ENCODE measurements at regions not wholly inside any gene's neighbourhood (a gene's known extent, or its start where the extent isn't known, plus 50 kb on each side); places are given as distances from the start of the nearest gene placed in this dataset.

DNA sequence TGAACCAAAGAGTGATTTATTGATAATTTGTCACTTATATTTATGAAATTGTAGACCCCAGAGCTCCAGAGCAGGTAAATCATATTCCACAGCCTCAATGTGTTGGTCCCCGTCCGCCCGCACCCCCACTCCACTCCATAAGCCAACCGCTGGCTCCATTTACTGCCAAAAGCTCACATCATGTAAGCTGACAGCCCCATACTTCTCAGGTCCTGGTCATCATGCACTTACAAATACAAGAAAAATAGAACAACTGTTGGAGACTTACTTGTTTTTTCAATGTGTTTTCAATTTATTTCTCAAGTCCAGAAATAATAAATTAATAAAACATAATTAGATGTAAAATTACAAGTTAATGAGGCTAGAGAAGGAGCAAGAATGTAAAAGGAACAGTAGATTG lies 235.7 kb upstream of the HAND2 start:
- Mint-ChIP-seq H3K27me3 (no peaks in the 10 kb centered on the region), H3K4me1 (no peaks in the 10 kb centered on the region), H3K27ac (peak overlapping the region; percentile 45), H3K9me3 (no peaks in the 10 kb centered on the region), H3K36me3 (no peaks in the 10 kb centered on the region), H3K4me3 (no peak overlapping the region)
- CTCF ChIA-PET = no interaction called here
- DNase-seq = no peak

DNA sequence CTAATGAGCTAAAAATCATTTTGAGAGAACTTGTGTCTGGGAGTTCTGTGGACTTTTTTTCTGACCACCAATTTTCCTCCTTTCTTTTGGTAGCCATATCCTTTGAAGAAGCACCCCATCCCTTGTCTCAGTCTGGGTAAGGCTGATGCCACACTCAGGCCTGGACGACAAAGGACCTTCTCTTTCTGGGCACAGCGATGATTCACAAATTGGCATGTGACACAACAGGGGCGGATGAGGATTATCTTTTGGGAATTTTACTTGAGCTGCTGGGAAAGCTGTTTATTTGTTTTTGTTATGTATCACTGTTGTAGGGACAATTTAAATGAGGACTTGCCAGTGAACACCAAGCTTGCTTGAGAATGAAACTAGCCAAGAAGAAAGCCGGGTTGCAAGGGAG lies 233.4 kb upstream of the HAND2 start:
- CTCF ChIA-PET = no interaction called here
- H3K27me3 Mint-ChIP-seq = no peaks in the 10 kb centered on the region
- H3K27ac Mint-ChIP-seq = no peak overlapping the region
- no peak overlapping the region for H3K4me3 Mint-ChIP-seq
- no peaks in the 10 kb centered on the region for H3K9me3 Mint-ChIP-seq
- no peak for DNase-seq
- H3K36me3 Mint-ChIP-seq = no peaks in the 10 kb centered on the region
- no peaks in the 10 kb centered on the region for H3K4me1 Mint-ChIP-seq

DNA sequence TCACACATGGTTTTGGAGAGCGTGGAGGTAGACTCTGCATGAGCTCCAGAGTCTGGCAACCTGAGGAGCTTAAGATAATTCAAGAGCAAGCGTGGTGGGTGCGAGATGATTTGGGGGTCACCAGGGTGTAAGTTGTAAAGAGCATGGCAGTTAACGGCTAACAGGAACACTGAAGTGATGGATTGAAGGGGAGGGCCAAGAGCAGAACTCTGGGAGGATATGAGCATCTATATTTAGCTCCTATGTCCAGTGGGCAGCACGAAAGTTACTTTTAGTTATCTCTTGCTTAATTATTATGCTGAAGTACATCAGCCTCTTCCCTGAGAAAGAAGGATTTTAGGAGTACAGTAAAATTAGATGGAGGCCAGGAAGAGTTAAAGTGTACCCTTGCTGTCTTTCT lies 231.9 kb upstream of the HAND2 start:
- Mint-ChIP-seq H3K4me3 (no peak overlapping the region), H3K27me3 (no peaks in the 10 kb centered on the region), H3K36me3 (no peaks in the 10 kb centered on the region), H3K4me1 (no peaks in the 10 kb centered on the region), H3K27ac (no peak overlapping the region), H3K9me3 (no peaks in the 10 kb centered on the region)
- no peak for DNase-seq
- CTCF ChIA-PET = interaction anchor here (0.5 kb wide), 1 partner anchor 1643 kb away, joined by 3 read pairs; no protein-coding TSS in a partner anchor

DNA sequence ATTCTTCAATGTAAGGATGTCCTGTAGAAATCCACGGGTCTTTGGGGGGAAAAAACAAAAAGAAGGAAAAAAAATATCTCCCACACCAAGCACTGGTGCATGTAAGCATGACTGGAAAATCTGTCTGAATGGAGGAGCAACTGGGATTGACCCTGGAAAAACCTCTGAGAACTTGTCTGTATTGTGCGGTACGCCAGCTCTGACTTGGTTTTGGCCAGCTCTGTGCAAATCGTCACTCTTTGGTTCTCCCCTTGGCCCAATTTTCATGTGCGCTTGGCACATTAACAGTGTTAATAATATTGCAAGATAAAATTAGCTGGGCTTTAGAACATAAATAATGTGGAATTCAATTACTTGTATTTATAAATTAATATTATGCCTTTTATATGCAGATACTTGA lies 231.2 kb upstream of the HAND2 start:
- Mint-ChIP-seq H3K9me3 (no peaks in the 10 kb centered on the region), H3K36me3 (no peaks in the 10 kb centered on the region), H3K4me1 (no peaks in the 10 kb centered on the region), H3K27ac (no peak overlapping the region), H3K4me3 (no peak overlapping the region), H3K27me3 (no peaks in the 10 kb centered on the region)
- CTCF ChIA-PET = interaction anchor here (0.5 kb wide), 1 partner anchor 1642 kb away, joined by 3 read pairs; no protein-coding TSS in a partner anchor
- DNase-seq = no peak

DNA sequence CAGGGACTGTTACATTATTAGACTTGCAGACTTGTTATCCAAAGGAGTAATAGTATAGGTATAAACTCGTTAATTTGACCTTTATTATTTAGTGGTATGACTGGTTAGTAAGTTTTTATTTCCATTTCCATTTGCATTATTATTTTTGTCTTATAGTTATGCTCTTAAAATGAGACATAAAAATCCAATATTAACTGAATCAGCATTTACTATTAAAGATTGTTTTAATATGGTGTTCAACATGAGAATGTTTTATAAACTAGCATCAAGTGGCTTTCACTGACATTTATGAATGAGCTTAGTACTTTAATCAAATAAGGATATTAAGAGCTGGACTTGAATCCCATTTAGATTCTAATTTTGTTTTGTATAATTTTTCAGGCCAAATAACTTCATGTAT lies 228.1 kb upstream of the HAND2 start:
- Mint-ChIP-seq H3K36me3 (no peaks in the 10 kb centered on the region), H3K4me3 (no peak overlapping the region), H3K27me3 (no peaks in the 10 kb centered on the region), H3K9me3 (no peaks in the 10 kb centered on the region), H3K4me1 (no peaks in the 10 kb centered on the region), H3K27ac (no peak overlapping the region)
- no peak for DNase-seq
- CTCF ChIA-PET = no interaction called here

- Mint-ChIP-seq H3K4me3 (no peak overlapping the region), H3K36me3 (no peaks in the 10 kb centered on the region), H3K9me3 (no peaks in the 10 kb centered on the region), H3K27me3 (no peaks in the 10 kb centered on the region), H3K27ac (no peak overlapping the region), H3K4me1 (no peaks in the 10 kb centered on the region)
- CTCF ChIA-PET = no interaction called here
- no peak for DNase-seq
These were observed 223.4 kb upstream of the HAND2 start for GRCh38 chr4:173753408-173753807.

GRCh38 chr4:173752610-173753230 lies 222.7 kb upstream of the HAND2 start:
- CTCF ChIA-PET = interaction anchor here (0.7 to 0.8 kb wide), 2 partner anchors 14 to 247 kb away, joined by 3 to 4 read pairs; no protein-coding TSS in a partner anchor
- Mint-ChIP-seq H3K36me3 (no peaks in the 10 kb centered on the region), H3K4me1 (no peaks in the 10 kb centered on the region), H3K27me3 (no peaks in the 10 kb centered on the region), H3K4me3 (no peak overlapping the region), H3K27ac (no peak overlapping the region), H3K9me3 (no peaks in the 10 kb centered on the region)
- peak; percentile 46 for DNase-seq

GRCh38 chr4:173748353-173748752 lies 218.3 kb upstream of the HAND2 start:
- DNase-seq = no peak
- Mint-ChIP-seq H3K9me3 (no peaks in the 10 kb centered on the region), H3K27me3 (no peaks in the 10 kb centered on the region), H3K4me3 (no peak overlapping the region), H3K27ac (no peak overlapping the region), H3K4me1 (no peaks in the 10 kb centered on the region), H3K36me3 (no peaks in the 10 kb centered on the region)
- CTCF ChIA-PET = no interaction called here

GRCh38 chr4:173747537-173748257 lies 217.7 kb upstream of the HAND2 start:
- H3K27me3 Mint-ChIP-seq = no peaks in the 10 kb centered on the region
- H3K4me3 Mint-ChIP-seq = no peak overlapping the region
- H3K36me3 Mint-ChIP-seq = no peaks in the 10 kb centered on the region
- H3K4me1 Mint-ChIP-seq = no peaks in the 10 kb centered on the region
- H3K9me3 Mint-ChIP-seq = no peaks in the 10 kb centered on the region
- no peak overlapping the region for H3K27ac Mint-ChIP-seq
- CTCF ChIA-PET = no interaction called here
- DNase-seq = no peak

- no peak overlapping the region for H3K4me3 Mint-ChIP-seq
These were observed 216.4 kb upstream of the HAND2 start for GRCh38 chr4:173746424-173746823.

DNA sequence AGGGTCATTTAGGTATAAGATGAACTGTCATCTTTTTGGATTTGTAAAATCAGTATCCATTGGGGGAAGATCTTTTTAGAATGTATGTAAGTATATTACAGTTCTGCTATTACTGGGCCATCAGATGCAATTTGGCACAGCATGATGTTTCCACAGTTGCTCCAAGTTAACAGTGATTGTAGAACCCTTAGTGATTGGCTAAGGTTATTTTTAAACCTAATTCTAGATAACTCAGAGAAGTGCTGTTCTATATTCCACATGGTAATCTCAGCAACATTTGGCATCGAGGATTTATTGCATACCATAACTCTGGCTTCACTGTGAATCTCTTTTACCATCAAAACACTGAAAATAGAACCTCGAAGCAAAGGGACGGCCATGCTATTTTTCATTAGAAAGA lies 215.7 kb upstream of the HAND2 start:
- no peaks in the 10 kb centered on the region for H3K4me1 Mint-ChIP-seq
- H3K9me3 Mint-ChIP-seq = no peaks in the 10 kb centered on the region
- no peaks in the 10 kb centered on the region for H3K36me3 Mint-ChIP-seq
- CTCF ChIA-PET = no interaction called here
- no peak overlapping the region for H3K4me3 Mint-ChIP-seq
- H3K27ac Mint-ChIP-seq = no peak overlapping the region
- H3K27me3 Mint-ChIP-seq = no peaks in the 10 kb centered on the region
- no peak for DNase-seq

More at GRCh38 chr4:173746424-173746823, 216.4 kb upstream of the HAND2 start:
- Mint-ChIP-seq H3K36me3 (no peaks in the 10 kb centered on the region), H3K27ac (no peak overlapping the region), H3K27me3 (no peaks in the 10 kb centered on the region), H3K4me1 (no peaks in the 10 kb centered on the region), H3K9me3 (no peaks in the 10 kb centered on the region)
- CTCF ChIA-PET = no interaction called here
- no peak for DNase-seq

- no peaks in the 10 kb centered on the region for H3K27me3 Mint-ChIP-seq
- H3K4me1 Mint-ChIP-seq = no peaks in the 10 kb centered on the region
- no peaks in the 10 kb centered on the region for H3K9me3 Mint-ChIP-seq
- no peak for DNase-seq
- no peaks in the 10 kb centered on the region for H3K36me3 Mint-ChIP-seq
- H3K27ac Mint-ChIP-seq = no peak overlapping the region
- CTCF ChIA-PET = no interaction called here
- no peak overlapping the region for H3K4me3 Mint-ChIP-seq
These were observed 206.8 kb upstream of the HAND2 start for GRCh38 chr4:173736840-173737239.

DNA sequence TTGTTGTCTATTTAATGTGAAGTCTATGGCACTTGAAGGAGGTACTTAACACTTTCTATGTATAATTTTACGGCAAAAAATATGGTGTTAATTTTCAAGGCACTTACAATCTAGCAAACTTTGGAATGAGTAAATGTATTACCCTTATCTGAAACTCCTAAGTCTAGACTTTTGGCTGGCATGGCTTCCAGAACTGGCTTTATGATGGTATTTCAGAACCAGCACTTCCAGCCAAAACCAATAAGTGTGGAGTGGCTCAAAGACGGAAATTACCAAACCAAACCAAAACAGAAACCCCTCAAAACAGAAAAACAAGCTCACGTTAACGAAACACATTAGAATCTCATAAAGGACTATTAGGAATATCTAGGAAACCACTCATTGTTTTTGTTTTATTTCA lies 205.6 kb upstream of the HAND2 start:
- CTCF ChIA-PET = no interaction called here
- Mint-ChIP-seq H3K9me3 (no peaks in the 10 kb centered on the region), H3K36me3 (no peaks in the 10 kb centered on the region), H3K27me3 (no peaks in the 10 kb centered on the region), H3K4me1 (no peaks in the 10 kb centered on the region), H3K4me3 (no peak overlapping the region), H3K27ac (no peak overlapping the region)
- no peak for DNase-seq

GRCh38 chr4:173735049-173735448 lies 205.0 kb upstream of the HAND2 start:
- no peak for DNase-seq
- CTCF ChIA-PET = no interaction called here
- no peaks in the 10 kb centered on the region for H3K36me3 Mint-ChIP-seq
- H3K27ac Mint-ChIP-seq = no peak overlapping the region
- no peaks in the 10 kb centered on the region for H3K27me3 Mint-ChIP-seq
- no peaks in the 10 kb centered on the region for H3K4me1 Mint-ChIP-seq
- H3K9me3 Mint-ChIP-seq = no peaks in the 10 kb centered on the region
- H3K4me3 Mint-ChIP-seq = no peak overlapping the region

- H3K4me1 Mint-ChIP-seq = no peaks in the 10 kb centered on the region
- CTCF ChIA-PET = no interaction called here
- H3K4me3 Mint-ChIP-seq = no peak overlapping the region
- no peak for DNase-seq
- H3K9me3 Mint-ChIP-seq = peaks cover 5% of the 10 kb centered on the region
- H3K36me3 Mint-ChIP-seq = no peaks in the 10 kb centered on the region
- H3K27ac Mint-ChIP-seq = no peak overlapping the region
- H3K27me3 Mint-ChIP-seq = no peaks in the 10 kb centered on the region
These were observed 201.2 kb upstream of the HAND2 start for GRCh38 chr4:173731257-173731656.
